Esophagus muscularis mucosa (tissue), 4 donors: ENCODE measurements at regions not wholly inside any gene's neighbourhood (a gene's known extent, or its start where the extent isn't known, plus 50 kb on each side); places are given as distances from the start of the nearest gene placed in this dataset.

Experiments
- DNase-seq: peaks from one replicate; pipeline ENCODE4 v3.0.0-alpha.2; 2017; ENCODE audit errors: extremely low spot score
- H3K27ac ChIP-seq, 4 donors: fragments of 200-600 bp; sonication (generic); replicated peaks in 1 of 4; 1 replicate in 3 of 4; 2 replicates in 1 of 4; pipeline ENCODE4 v1.5.1; 2016 to 2019; ENCODE audit warnings: mild to moderate bottlenecking in 1 of 4
- H3K27me3 ChIP-seq, 4 donors: fragments of 200-600 bp; sonication (generic); one replicate each; pipeline versions ENCODE4 v1.5.1 to v1.6.0; 2016 to 2019
- H3K36me3 ChIP-seq, 4 donors: fragments of 200-600 bp; sonication (generic); one replicate each; pipeline ENCODE4 v1.5.1; 2016 to 2019
- H3K4me1 ChIP-seq, 4 donors: fragments of 200-600 bp; sonication (generic); one replicate each; pipeline ENCODE4 v1.5.1; 2016 to 2019
- H3K4me3 ChIP-seq, 4 donors: fragments of 200-600 bp; sonication (generic); 1 replicate in 2 of 4; 2 replicates in 2 of 4; pipeline ENCODE4 v1.5.1; 2016 to 2019; ENCODE audit warnings: mild to moderate bottlenecking in 4 of 4, moderate library complexity in 1 of 4
- H3K9me3 ChIP-seq, 4 donors: fragments of 200-600 bp; sonication (generic); 1 replicate in 3 of 4; 2 replicates in 1 of 4; pipeline ENCODE4 v1.5.1; 2016 to 2019
- EP300 ChIP-seq: sonication (generic); formaldehyde crosslinking; IDR thresholded peaks from one replicate; pipeline ENCODE4 v1.6.1; 2017; ENCODE audit warnings: antibody characterized with exemption
- POLR2A ChIP-seq: fragments of 450-650 bp; IDR thresholded peaks from one replicate; pipeline ENCODE4 v1.6.1; 2017; ENCODE audit warnings: antibody characterized with exemption, moderate library complexity, mild to moderate bottlenecking, low read depth
- POLR2AphosphoS5 ChIP-seq, 2 donors: sonication (generic); formaldehyde crosslinking; IDR thresholded peaks; one replicate each; pipeline ENCODE4 v1.6.1; 2017; ENCODE audit warnings: antibody characterized with exemption in 2 of 2
- WGBS: methylation state at CpG from one replicate; pipeline ENCODE4 v1.1.5; 2018; 5-methylcytosine and 5-hydroxymethylcytosine counted together
- intact Hi-C: fragments of 100-400 bp; cut with DNase I; formaldehyde crosslinking; loops from one replicate; pipeline ENCODE4 v1.15.1; 2023
- TF ChIP-seq, protein P1 (sequence below), 3 experiments: fragments of 200-600 bp in 2 of 3; fragments of 450-650 bp in 1 of 3; sonication (generic) in 2 of 3; IDR thresholded peaks; one replicate each; pipeline ENCODE4 v1.5.1; 2017 to 2019; ENCODE audit warnings: antibody characterized with exemption in 3 of 3, mild to moderate bottlenecking in 2 of 3, moderate library complexity in 1 of 3

DNA sequence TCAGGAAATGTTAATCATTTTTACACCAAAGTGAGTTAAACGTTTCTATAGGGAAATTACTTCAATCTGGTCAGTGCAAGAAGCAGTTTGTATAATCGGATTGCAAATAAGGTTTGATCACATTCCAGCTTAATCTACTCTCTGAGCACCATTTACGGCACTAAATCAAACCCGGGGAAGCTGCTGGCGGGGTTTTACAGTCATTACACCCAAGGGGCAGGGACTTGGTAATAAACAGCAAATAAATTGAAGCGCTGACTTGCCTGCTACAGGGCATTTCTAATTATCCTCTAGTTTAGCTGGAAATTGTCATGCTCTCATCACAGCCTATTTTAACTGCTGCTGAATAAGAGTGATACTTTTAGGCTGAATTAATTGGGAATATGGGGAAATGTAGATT lies 152.1 kb upstream of the SOX21 start:
- TF ChIP-seq POLR2A = no peak
- no peak for TF ChIP-seq EP300
- TF ChIP-seq POLR2AphosphoS5 (IDR thresholded peaks at IDR 0.05) = no peak
- TF ChIP-seq, protein P1, sequence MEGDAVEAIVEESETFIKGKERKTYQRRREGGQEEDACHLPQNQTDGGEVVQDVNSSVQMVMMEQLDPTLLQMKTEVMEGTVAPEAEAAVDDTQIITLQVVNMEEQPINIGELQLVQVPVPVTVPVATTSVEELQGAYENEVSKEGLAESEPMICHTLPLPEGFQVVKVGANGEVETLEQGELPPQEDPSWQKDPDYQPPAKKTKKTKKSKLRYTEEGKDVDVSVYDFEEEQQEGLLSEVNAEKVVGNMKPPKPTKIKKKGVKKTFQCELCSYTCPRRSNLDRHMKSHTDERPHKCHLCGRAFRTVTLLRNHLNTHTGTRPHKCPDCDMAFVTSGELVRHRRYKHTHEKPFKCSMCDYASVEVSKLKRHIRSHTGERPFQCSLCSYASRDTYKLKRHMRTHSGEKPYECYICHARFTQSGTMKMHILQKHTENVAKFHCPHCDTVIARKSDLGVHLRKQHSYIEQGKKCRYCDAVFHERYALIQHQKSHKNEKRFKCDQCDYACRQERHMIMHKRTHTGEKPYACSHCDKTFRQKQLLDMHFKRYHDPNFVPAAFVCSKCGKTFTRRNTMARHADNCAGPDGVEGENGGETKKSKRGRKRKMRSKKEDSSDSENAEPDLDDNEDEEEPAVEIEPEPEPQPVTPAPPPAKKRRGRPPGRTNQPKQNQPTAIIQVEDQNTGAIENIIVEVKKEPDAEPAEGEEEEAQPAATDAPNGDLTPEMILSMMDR (IDR thresholded peaks at IDR 0.05) = no peak
- intact Hi-C loops = no loop called here
- no peaks in the 10 kb centered on the region for H3K9me3 ChIP-seq
- H3K36me3 ChIP-seq = no peaks in the 10 kb centered on the region
- H3K4me1 ChIP-seq = peaks cover 0 to 10% (median 2%) of the 10 kb centered on the region in 4 donors
- H3K4me3 ChIP-seq = no peak overlapping the region
- no peak for DNase-seq
- WGBS = 66% methylated on average over 6 of the region's 6 CpGs
- peaks cover 0 to 4% (median 0%) of the 10 kb centered on the region in 4 donors for H3K27me3 ChIP-seq
- H3K27ac ChIP-seq = no peak overlapping the region

DNA sequence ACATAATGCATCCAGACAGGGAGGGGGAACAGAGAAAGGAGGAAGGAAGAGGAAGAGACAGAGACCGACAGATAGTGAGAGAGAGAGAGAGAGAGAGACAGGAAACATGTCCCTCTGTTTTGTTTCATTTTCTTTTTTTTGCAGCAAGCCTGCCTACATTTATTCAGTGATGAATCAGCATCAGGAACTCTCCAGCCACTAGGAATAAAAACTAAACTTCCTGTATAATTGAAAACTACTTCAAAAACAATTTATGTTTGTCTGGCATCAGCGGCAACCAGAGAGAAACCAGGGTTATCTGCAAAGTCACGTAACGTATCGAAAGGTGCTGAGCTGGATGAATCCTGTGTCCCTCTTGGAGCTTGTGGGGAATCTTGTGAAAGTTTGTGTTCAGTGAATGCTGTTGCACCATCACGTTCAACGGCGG lies 148.6 kb upstream of the SOX21 start:
- Histone ChIP-seq H3K27me3 (peaks cover 0 to 4% (median 0%) of the 10 kb centered on the region in 4 donors), H3K4me3 (peak overlapping the region; percentile 34 to 52 (median 38)), H3K27ac (peak overlapping the region in 1 of 4 donors; percentile 31), H3K4me1 (peaks cover 0 to 12% (median 3%) of the 10 kb centered on the region in 4 donors), H3K9me3 (no peaks in the 10 kb centered on the region), H3K36me3 (no peaks in the 10 kb centered on the region)
- no peak for DNase-seq
- WGBS = 33% methylated on average over 8 of the region's 8 CpGs
- TF ChIP-seq EP300 = no peak
- TF ChIP-seq, protein P1 (IDR thresholded peaks at IDR 0.05) = no peak
- no peak for TF ChIP-seq POLR2AphosphoS5 (IDR thresholded peaks at IDR 0.05)
- TF ChIP-seq POLR2A = no peak
- intact Hi-C loops = no loop called here

DNA sequence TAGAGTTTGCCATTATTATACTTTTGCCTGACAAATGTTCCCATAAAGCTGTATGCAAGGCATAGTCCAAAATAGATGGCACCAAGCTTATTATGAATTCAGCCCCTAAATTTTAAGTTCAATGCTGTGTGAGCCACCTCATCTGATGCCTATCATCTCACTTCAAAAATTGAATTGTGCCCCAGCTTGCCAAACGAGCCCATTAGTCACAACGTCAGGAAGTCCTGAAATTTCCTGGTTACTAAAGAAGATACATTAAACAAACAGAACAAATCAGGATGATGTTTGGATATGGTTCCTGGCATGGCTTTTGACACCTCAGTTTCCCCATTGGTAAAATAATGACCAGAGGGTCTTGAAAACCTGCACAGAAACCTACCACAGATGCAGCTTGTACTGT lies 147.5 kb upstream of the SOX21 start:
- no peaks in the 10 kb centered on the region for H3K36me3 ChIP-seq
- peak overlapping the region in 1 of 4 donors; percentile 6 for H3K27ac ChIP-seq
- TF ChIP-seq EP300 = no peak
- no peak for TF ChIP-seq POLR2AphosphoS5 (IDR thresholded peaks at IDR 0.05)
- no peak for TF ChIP-seq POLR2A
- TF ChIP-seq, protein P1 (IDR thresholded peaks at IDR 0.05) = no peak
- H3K9me3 ChIP-seq = no peaks in the 10 kb centered on the region
- H3K4me3 ChIP-seq = no peak overlapping the region
- H3K4me1 ChIP-seq = peaks cover 0 to 12% (median 3%) of the 10 kb centered on the region in 4 donors
- peaks cover 0 to 4% (median 0%) of the 10 kb centered on the region in 4 donors for H3K27me3 ChIP-seq
- intact Hi-C loops = no loop called here
- 54% methylated on average over 2 of the region's 2 CpGs for WGBS
- no peak for DNase-seq

DNA sequence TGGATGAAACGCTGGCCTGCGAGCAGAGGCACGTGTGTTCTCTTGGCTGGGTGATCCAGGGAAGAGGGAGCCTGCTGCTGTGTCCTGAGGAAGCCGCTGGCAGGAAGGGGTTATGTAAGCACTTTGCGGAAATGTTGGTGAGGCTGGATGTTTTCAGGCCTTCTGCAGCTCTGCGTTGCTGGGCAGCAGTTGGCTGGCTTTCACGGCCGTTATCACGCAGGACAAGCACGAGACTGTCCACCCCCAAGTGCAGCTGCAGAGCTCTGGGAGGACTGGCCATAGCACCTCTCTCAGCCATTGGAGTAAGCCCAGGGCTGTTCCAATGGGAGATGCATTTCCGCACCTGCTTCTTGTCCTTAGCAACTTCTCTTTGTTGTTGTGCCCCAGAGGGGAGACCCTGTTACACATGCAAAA lies 146.9 kb upstream of the SOX21 start:
- no peak for TF ChIP-seq POLR2A
- peak; percentile 27 to 37 for TF ChIP-seq POLR2AphosphoS5 (IDR thresholded peaks at IDR 0.05)
- no peaks in the 10 kb centered on the region for H3K36me3 ChIP-seq
- intact Hi-C loops = no loop called here
- WGBS = 28% methylated on average over 7 of the region's 11 CpGs
- H3K27ac ChIP-seq = peak overlapping the region in 1 of 4 donors; percentile 6
- H3K4me1 ChIP-seq = peaks cover 0 to 12% (median 3%) of the 10 kb centered on the region in 4 donors
- DNase-seq = no peak
- H3K4me3 ChIP-seq = no peak overlapping the region
- H3K27me3 ChIP-seq = peaks cover 0 to 4% (median 0%) of the 10 kb centered on the region in 4 donors
- H3K9me3 ChIP-seq = no peaks in the 10 kb centered on the region

DNA sequence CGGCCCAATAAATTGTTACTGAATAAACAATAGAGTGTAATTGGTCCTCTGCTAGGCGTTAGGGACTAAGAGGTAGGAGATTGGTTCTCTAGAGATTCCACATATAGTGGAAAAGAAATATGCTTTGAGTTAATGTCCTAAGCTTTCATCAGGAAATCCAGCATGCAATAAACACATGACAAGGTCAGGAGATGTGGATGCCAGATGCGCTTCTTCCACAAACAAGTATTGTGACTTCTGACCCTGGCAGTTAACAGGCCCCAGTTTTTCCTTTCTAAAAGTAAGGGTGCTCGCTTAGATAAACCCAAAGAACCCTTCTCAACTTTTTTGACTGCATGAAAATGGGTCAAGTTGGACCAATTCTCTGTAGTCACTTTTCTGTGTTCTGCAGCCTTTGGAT lies 146.5 kb upstream of the SOX21 start:
- Histone ChIP-seq H3K27me3 (peaks cover 0 to 4% (median 0%) of the 10 kb centered on the region in 4 donors), H3K4me1 (peaks cover 0 to 12% (median 3%) of the 10 kb centered on the region in 4 donors), H3K4me3 (no peak overlapping the region), H3K36me3 (no peaks in the 10 kb centered on the region), H3K27ac (no peak overlapping the region), H3K9me3 (no peaks in the 10 kb centered on the region)
- intact Hi-C loops = no loop called here
- no peak for DNase-seq
- no peak for TF ChIP-seq EP300
- TF ChIP-seq, protein P1 (IDR thresholded peaks at IDR 0.05) = no peak
- TF ChIP-seq POLR2AphosphoS5 (IDR thresholded peaks at IDR 0.05) = no peak
- TF ChIP-seq POLR2A = no peak
- WGBS = 76% methylated on average over 4 of the region's 4 CpGs
